Brain microvascular endothelial cell (primary cell): ENCODE measurements at regions not wholly inside any gene's neighbourhood (a gene's known extent, or its start where the extent isn't known, plus 50 kb on each side); places are given as distances from the start of the nearest gene placed in this dataset.

Experiments
- DNase-seq: peaks from one replicate; pipeline ENCODE4 v3.0.0-alpha.2; 2020
- H3K27ac ChIP-seq: fragments of 250-450 bp; sonication (Bioruptor Pico); 2 replicates; pipeline ENCODE4 v1.5.1; 2020; ENCODE audit warnings: mild to moderate bottlenecking, moderate library complexity
- H3K27me3 ChIP-seq: fragments of 250-450 bp; sonication (Bioruptor Pico); replicated peaks from 2 replicates; pipeline ENCODE4 v1.5.1; 2020; ENCODE audit warnings: mild to moderate bottlenecking
- H3K36me3 ChIP-seq: fragments of 250-450 bp; sonication (Bioruptor Pico); replicated peaks from 2 replicates; pipeline ENCODE4 v1.5.1; 2020; ENCODE audit warnings: mild to moderate bottlenecking
- H3K4me3 ChIP-seq: 2 replicates; pipeline ENCODE4 v1.5.1; 2011; ENCODE audit warnings: low read depth, mild to moderate bottlenecking, control low read depth, low read length, moderate library complexity
- in situ Hi-C: cut with HindIII; loops from 2 replicates; pipeline ENCODE4 v1.10.0; 2017; ENCODE audit warnings: low sequenced_read_pairs, low pct_ligation_motif_present
- TF ChIP-seq, protein P1 (sequence below): IDR thresholded peaks from 2 replicates; pipeline ENCODE4 v1.5.1; 2011; ENCODE audit warnings: low read depth, mild to moderate bottlenecking, moderate library complexity, low read length, control low read depth, inconsistent platforms; ENCODE audit errors: missing control alignments

- no peak for DNase-seq
- no peak overlapping the region for H3K27ac ChIP-seq
- TF ChIP-seq, protein P1, sequence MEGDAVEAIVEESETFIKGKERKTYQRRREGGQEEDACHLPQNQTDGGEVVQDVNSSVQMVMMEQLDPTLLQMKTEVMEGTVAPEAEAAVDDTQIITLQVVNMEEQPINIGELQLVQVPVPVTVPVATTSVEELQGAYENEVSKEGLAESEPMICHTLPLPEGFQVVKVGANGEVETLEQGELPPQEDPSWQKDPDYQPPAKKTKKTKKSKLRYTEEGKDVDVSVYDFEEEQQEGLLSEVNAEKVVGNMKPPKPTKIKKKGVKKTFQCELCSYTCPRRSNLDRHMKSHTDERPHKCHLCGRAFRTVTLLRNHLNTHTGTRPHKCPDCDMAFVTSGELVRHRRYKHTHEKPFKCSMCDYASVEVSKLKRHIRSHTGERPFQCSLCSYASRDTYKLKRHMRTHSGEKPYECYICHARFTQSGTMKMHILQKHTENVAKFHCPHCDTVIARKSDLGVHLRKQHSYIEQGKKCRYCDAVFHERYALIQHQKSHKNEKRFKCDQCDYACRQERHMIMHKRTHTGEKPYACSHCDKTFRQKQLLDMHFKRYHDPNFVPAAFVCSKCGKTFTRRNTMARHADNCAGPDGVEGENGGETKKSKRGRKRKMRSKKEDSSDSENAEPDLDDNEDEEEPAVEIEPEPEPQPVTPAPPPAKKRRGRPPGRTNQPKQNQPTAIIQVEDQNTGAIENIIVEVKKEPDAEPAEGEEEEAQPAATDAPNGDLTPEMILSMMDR, result no peak
- H3K36me3 ChIP-seq, result no peaks in the 10 kb centered on the region
- H3K4me3 ChIP-seq, result no peak overlapping the region
- in situ Hi-C loops, result no loop called here
- H3K27me3 ChIP-seq, result no peaks in the 10 kb centered on the region
Measured at GRCh38 chr4:163077680-163078079, 89.0 kb downstream of the NAF1 start.

DNA sequence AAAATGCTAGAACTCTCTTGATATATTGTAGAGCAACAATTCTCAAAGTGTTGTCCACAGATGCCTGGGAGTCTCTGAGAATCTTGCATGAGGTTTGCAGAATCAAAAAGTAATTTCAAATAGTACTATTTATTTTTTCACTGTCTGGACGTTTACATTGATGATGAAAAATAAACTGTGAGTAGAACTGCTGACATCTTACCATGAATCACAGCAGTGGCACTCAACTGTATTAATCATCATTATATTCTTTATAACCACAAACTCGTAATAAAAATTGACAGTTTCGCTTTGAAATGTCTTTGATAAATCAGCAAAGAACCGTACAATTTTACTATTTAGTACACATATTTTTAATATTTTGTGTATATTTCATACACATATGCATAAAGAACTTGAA lies 94.5 kb downstream of the NAF1 start:
- Histone ChIP-seq H3K36me3 (no peaks in the 10 kb centered on the region), H3K27ac (no peak overlapping the region), H3K27me3 (no peaks in the 10 kb centered on the region), H3K4me3 (no peak overlapping the region)
- TF ChIP-seq, protein P1, result no peak
- peak; percentile 9 for DNase-seq
- in situ Hi-C loops, result no loop called here

DNA sequence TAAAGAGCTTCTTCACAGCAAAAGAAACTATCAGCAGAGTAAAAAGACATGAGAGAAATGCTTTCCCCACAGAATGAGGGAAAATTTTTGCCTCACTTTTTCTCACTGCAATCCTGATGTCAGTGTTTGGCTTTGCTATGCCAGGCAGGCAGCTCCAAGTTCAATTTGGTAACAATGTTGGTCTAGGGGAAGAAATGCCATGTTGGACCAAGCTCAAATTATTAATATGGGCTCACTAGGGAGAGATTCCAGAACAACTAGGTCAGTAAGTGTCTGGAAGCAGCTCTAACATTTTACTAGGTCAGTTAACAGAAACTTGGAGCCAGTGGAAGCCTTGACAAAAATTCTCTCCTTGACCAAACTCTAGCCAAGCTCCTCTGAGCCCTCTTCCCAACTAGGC lies 95.4 kb downstream of the NAF1 start:
- in situ Hi-C loops, result no loop called here
- TF ChIP-seq, protein P1, result no peak
- no peak for DNase-seq
- Histone ChIP-seq H3K27me3 (no peaks in the 10 kb centered on the region), H3K4me3 (no peak overlapping the region), H3K27ac (no peak overlapping the region), H3K36me3 (no peaks in the 10 kb centered on the region)

DNA sequence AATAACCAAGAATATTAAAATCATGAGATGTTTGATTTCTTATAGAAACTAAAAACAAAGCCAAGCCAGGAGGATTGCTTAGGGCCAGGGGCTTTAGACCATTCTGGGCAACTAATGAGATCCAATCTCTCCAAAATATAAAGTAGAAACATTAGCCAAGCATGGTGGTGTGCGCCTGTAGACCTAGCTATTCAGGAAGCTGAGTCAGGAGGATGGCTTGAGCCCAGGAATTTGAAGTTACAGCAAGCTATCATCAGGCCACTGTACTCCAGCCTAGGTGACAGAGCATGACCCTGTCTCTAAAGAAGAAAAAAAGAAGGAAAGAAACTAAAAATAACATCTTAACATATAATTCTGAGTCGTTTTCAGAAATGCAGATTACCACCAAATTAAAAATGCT lies 96.7 kb downstream of the NAF1 start:
- TF ChIP-seq, protein P1, result no peak
- in situ Hi-C loops, result no loop called here
- H3K27ac ChIP-seq, result no peak overlapping the region
- DNase-seq, result peak; percentile 29
- H3K27me3 ChIP-seq, result no peaks in the 10 kb centered on the region
- no peaks in the 10 kb centered on the region for H3K36me3 ChIP-seq
- no peak overlapping the region for H3K4me3 ChIP-seq

DNA sequence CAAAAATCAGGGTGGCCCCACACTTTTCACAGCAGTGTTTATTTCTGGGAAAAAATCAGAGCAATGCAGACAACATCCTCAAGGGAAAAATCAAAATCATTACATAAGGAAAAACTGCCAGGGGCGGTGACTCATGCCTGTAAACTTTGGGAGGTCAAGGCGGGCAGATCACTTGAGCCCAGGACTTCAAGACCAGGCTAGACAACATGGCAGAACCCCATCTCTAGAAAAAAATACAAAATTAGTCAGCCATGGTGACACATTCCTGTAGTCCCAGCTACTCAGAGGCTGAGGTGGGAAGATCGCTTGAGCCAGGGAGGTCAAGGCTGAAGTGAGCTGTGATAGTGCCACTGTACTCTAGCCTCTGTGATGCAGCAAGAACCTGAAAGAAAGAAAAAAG lies 102.8 kb downstream of the NAF1 start:
- H3K27ac ChIP-seq, result no peak overlapping the region
- in situ Hi-C loops, result no loop called here
- H3K4me3 ChIP-seq, result no peak overlapping the region
- TF ChIP-seq, protein P1, result no peak
- no peaks in the 10 kb centered on the region for H3K27me3 ChIP-seq
- no peaks in the 10 kb centered on the region for H3K36me3 ChIP-seq
- DNase-seq, result peak; percentile 68

DNA sequence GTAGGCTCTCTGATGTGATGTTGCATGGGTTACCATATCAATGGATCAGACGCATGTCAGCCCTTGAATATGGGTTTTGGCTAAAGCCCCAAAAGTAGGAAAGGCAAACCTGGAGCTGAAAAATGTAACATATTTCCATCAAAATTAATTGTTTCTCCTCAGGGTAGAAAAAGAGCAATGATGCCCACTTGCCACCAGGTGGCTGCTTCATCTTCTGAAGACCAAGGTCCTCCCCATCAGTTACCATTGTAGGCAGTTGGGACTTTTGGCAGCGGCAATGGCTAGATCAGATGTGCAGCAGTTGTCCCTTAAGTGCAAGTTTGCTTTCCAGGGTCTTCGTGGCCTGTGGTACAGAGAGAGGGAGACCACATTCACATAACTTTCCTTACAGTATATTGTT lies 118.2 kb downstream of the NAF1 start:
- no peak overlapping the region for H3K4me3 ChIP-seq
- in situ Hi-C loops, result no loop called here
- no peak overlapping the region for H3K27ac ChIP-seq
- H3K36me3 ChIP-seq, result no peaks in the 10 kb centered on the region
- no peaks in the 10 kb centered on the region for H3K27me3 ChIP-seq
- peak; percentile 42 for DNase-seq
- TF ChIP-seq, protein P1, result peak; percentile 67
